ENCODE measurements at regions not wholly inside any gene's neighbourhood (a gene's known extent, or its start where the extent isn't known, plus 50 kb on each side); places are given as distances from the start of the nearest gene placed in this dataset.

DNA sequence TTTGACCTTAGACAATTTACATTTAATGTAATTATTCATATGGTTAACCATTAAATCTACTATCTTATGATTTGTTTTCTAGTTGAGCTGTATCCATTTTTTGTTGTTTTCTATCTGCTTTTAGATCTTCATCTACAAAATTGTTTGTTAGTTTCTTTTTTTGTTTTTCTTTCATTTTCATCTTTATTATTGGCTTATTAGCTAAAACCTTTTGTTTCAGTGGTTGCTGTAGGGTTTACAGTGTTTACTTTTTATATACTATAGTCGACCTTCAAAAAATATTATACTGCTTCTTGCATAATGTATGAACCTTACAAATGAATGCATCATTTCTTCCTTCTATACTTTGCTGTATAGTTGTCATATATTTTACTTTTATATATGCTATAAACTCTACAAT lies 651.6 kb upstream of the PLXNA2 start:
- TF ChIP-seq, protein P1, sequence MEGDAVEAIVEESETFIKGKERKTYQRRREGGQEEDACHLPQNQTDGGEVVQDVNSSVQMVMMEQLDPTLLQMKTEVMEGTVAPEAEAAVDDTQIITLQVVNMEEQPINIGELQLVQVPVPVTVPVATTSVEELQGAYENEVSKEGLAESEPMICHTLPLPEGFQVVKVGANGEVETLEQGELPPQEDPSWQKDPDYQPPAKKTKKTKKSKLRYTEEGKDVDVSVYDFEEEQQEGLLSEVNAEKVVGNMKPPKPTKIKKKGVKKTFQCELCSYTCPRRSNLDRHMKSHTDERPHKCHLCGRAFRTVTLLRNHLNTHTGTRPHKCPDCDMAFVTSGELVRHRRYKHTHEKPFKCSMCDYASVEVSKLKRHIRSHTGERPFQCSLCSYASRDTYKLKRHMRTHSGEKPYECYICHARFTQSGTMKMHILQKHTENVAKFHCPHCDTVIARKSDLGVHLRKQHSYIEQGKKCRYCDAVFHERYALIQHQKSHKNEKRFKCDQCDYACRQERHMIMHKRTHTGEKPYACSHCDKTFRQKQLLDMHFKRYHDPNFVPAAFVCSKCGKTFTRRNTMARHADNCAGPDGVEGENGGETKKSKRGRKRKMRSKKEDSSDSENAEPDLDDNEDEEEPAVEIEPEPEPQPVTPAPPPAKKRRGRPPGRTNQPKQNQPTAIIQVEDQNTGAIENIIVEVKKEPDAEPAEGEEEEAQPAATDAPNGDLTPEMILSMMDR (IDR thresholded peaks at IDR 0.05), result no peak
- no peak for TF ChIP-seq EP300 (IDR thresholded peaks at IDR 0.05; ENCODE audit: low read depth)
- no peak for TF ChIP-seq POLR2A (IDR thresholded peaks at IDR 0.05)
- no peak for TF ChIP-seq POLR2AphosphoS5 (IDR thresholded peaks at IDR 0.05)
